Vagina (tissue), 2 donors: ENCODE measurements at regions not wholly inside any gene's neighbourhood (a gene's known extent, or its start where the extent isn't known, plus 50 kb on each side); places are given as distances from the start of the nearest gene placed in this dataset.
A peak's percentile ranks its signal among the peaks of the same experiment; 100 is the strongest.

Experiments used
- CTCF ChIP-seq, 3 experiments: fragments of 450-650 bp in 2 of 3; fragments of 200-600 bp in 1 of 3; sonication (generic) in 1 of 3; IDR thresholded peaks; one replicate each; pipeline ENCODE4 v1.5.1; 2017 to 2019; ENCODE audit warnings: antibody characterized with exemption in 3 of 3, mild to moderate bottlenecking in 2 of 3, moderate library complexity in 2 of 3
- POLR2A ChIP-seq, 2 donors: fragments of 450-650 bp; IDR thresholded peaks; one replicate each; pipeline ENCODE4 v1.6.1; 2017; ENCODE audit warnings: antibody characterized with exemption in 2 of 2, mild to moderate bottlenecking in 2 of 2, moderate library complexity in 2 of 2
- POLR2AphosphoS5 ChIP-seq, 2 donors: sonication (generic); formaldehyde crosslinking; IDR thresholded peaks; one replicate each; pipeline ENCODE4 v1.9.0; 2017; ENCODE audit warnings: antibody characterized with exemption in 2 of 2, mild to moderate bottlenecking in 2 of 2, low read depth in 1 of 2; ENCODE audit not compliant: insufficient read depth in 1 of 2

- TF ChIP-seq CTCF (IDR thresholded peaks at IDR 0.05) (no peak), POLR2A (IDR thresholded peaks at IDR 0.05) (no peak), POLR2AphosphoS5 (IDR thresholded peaks at IDR 0.05; ENCODE audit: insufficient read depth in 1 of 2, low read depth in 1 of 2) (peak; percentile 15 to 36)
Measured at GRCh38 chr15:93973287-93973686, 258.1 kb upstream of the MCTP2 start.
